ENCODE measurements at regions not wholly inside any gene's neighbourhood (a gene's known extent, or its start where the extent isn't known, plus 50 kb on each side); places are given as distances from the start of the nearest gene placed in this dataset.

DNA sequence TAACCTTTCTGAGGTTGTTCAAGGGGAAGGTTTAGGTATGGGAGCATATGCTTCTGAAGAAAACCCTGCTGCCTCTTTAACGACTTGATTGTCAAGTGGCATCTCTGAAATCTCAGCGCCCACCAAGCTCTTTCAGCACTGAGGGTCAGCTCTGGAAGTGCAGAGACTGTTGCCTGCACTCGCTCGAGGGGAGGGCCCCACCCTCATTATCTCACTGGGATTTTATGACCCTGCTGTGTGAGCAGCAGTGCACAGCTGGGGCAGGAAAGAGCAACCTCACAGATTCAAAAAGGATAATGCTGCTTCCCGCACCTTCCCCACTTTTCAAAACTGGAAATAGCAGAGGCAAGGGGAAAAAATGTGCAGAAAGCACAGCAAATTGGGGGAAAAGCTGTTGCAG, 56.9 kb upstream of the SPRED2 start:
- TF ChIP-seq, protein P1, sequence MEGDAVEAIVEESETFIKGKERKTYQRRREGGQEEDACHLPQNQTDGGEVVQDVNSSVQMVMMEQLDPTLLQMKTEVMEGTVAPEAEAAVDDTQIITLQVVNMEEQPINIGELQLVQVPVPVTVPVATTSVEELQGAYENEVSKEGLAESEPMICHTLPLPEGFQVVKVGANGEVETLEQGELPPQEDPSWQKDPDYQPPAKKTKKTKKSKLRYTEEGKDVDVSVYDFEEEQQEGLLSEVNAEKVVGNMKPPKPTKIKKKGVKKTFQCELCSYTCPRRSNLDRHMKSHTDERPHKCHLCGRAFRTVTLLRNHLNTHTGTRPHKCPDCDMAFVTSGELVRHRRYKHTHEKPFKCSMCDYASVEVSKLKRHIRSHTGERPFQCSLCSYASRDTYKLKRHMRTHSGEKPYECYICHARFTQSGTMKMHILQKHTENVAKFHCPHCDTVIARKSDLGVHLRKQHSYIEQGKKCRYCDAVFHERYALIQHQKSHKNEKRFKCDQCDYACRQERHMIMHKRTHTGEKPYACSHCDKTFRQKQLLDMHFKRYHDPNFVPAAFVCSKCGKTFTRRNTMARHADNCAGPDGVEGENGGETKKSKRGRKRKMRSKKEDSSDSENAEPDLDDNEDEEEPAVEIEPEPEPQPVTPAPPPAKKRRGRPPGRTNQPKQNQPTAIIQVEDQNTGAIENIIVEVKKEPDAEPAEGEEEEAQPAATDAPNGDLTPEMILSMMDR (IDR thresholded peaks at IDR 0.05) = no peak
- TF ChIP-seq POLR2A (IDR thresholded peaks at IDR 0.05) = no peak
